Nucleus accumbens (tissue), 56 donors: ENCODE measurements at regions not wholly inside any gene's neighbourhood (a gene's known extent, or its start where the extent isn't known, plus 50 kb on each side); places are given as distances from the start of the nearest gene placed in this dataset.
"Not testable (repeated sequence)": the region's sequence is repeated elsewhere in the genome, so short reads cannot be mapped to it uniquely, and the experiment has no call there.

ENCODE experiments used
- DNase-seq, 56 donors: peaks; one replicate each; lab custom pipeline; 2025; lab: John Stamatoyannopoulos, UW

- DNase-seq, result no peak
Observed at GRCh38 chr1:79287982-79288381, 281.5 kb upstream of the ADGRL4 start.

GRCh38 chr1:79285667-79286066, 279.1 kb upstream of the ADGRL4 start:
- no peak for DNase-seq

GRCh38 chr1:79283451-79283850, 276.9 kb upstream of the ADGRL4 start:
- DNase-seq, result no peak

DNA sequence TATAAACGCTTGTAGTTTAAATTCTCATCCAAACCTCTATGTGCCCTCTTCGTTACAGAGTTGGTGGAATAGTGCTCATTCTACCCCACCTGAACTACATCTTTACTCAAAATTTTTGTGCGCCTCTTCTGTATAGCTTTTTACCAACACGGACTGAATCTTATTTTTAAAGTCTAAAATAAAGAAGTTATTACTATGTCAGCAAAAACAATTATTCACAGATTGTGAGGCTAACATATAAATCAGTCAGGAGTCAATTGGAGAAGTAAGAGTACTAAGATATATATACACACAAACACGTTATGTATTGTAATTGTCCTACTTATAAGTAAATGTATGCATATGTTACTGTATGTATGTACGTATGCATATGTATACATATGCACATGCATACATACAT, 274.9 kb upstream of the ADGRL4 start:
- DNase-seq, result no peak

- no peak for DNase-seq
Observed at GRCh38 chr1:79271759-79272158, 265.2 kb upstream of the ADGRL4 start.

- no peak for DNase-seq
Observed at GRCh38 chr1:79264975-79265818, 258.7 kb upstream of the ADGRL4 start.

- DNase-seq, result no peak
Observed at GRCh38 chr1:79264285-79264684, 257.8 kb upstream of the ADGRL4 start.

DNA sequence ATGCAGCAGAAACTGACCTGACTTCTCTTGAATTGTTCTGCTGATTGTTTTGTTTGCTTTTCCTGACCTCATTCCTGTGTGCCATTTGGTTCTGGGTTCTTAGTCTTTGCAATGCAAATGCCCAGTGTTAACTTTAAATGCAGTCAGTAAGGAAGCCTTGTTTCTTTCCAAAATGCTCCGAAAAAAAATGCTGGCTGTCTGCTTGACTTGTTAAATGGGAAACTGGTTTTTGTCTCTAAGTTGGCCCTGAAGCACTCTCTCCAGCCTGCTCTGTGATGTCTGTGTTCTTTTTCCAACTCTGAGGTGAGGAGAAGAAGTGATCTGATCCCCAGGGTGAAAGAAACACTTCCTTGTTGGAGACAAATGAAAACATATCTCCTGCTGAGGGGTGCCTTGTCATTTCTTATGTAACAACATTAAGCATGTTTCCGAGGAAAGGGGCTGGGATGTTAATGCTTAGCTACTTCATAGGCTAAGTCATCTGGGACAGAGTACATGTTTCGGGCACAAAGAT, 256.3 kb upstream of the ADGRL4 start:
- DNase-seq, result no peak

DNA sequence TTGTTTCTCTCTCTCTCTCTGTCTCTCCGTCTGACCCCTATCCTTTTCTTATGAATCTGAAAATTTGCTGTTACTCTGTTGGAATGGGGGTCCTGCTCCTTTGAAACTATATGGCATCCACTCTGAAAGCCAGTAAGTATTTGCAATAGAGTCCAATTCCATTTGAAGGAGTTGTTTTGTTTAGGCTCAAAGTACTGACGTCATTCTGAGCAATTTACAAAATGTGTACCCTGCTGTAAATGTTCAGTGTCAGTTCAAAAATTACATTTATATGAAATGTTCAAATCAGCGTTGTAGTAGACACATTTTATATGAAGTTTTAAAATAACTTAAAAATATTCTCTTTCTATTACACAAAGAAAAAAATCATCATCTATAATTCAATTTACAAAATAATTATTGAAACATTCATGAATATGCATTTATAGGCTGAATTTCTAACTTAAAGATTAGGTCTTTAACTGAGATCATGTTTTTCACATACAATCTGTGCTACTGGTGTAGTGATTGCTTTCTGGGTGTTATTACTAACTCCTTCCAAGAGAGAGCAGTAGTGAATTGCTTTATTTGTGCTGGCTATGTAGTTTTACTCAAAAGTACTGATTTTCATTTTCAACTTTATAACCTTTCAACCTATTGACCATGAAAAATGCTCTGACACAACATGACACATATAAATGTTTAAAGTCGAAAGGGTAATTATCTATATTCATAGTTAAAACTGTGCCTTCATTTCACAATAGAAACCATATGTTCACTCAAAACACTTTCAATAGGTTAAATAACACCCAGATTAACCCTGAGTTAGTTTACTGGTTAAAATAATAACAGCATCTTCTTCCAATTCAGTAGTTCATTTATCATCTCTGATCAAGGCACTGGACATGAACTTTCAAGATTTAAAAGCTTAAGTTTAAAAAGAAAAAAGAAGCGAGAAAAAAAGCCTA, 253.1 kb upstream of the ADGRL4 start:
- DNase-seq, result no peak

DNA sequence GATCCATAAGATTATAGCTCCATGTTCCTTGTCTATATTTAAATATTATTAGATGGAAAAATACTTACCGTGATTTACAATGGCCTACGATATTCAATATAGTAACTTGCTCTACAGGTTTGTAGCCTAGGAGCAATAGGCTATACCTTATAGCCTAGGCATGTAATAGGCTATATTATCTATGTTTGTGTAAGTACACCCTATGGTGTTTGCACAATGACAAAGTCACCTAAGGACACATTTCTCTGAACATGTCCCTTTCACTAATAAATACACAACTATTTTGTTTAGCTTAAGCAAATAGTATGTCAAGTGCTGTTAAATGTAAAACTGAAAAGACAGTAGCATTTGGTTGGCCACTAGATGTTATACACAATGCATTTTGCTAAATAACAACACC, 248.9 kb upstream of the ADGRL4 start:
- DNase-seq, result no peak

DNA sequence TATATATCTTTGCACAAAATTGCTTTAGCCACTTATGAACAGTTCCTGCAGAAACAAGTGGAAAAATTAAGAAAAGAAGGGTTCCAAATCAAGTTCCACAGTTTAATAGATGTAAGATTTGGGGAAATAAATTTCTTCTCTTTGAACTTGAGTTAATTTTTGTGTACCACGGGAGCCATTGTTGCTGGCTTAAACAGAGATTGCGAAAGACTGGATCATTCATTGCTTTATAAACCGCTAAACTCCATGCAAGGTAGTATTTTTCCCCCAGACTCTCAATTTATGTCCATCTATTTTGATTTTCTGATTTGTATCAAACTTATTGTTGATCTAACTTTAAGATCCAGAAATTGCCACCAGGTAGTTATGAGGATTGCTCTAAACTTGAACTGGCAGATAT, 246.1 kb upstream of the ADGRL4 start:
- DNase-seq, result no peak

GRCh38 chr1:79239840-79240239, 233.3 kb upstream of the ADGRL4 start:
- no peak for DNase-seq

GRCh38 chr1:79235301-79236002, 228.9 kb upstream of the ADGRL4 start:
- no peak for DNase-seq

DNA sequence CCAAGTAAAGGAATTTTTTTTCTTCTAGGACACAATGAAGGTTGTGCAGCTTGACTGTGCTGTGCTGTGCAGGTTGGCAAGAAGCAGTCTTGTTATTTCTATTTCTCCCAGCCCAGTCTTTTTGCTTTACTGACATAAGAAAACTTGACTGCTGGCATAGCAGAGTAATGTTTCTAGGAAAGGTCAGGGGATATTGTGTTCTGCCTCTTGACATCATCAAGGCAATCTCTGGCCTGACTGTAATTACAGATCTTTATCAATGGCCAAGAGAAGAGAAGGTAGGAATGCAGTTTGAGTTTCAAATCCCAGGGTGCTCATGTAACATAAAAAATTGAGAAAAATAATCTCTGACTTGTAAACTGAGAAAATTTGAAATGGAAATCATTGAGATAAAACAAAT, 226.3 kb upstream of the ADGRL4 start:
- no peak for DNase-seq

GRCh38 chr1:79230751-79231150, 224.2 kb upstream of the ADGRL4 start:
- DNase-seq, result not testable (repeated sequence)

DNA sequence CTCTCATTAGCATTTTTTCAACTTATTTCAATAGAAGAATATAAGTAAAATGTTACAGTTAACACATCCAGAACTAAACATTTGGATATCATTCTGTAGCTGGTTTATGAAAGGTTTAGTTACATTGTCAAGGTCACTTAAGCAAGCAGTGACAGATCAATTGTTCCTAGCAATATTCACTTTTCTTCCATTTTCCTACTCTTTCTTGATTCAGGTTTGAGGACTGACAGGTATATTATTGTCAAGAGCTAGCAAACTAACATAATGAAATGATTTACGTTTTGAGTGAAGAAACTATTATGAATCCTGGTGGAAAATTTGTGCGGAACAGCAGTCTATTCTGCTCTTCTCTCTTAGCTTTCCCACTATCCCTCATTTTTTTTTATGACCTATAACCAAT, 220.4 kb upstream of the ADGRL4 start:
- DNase-seq, result no peak

DNA sequence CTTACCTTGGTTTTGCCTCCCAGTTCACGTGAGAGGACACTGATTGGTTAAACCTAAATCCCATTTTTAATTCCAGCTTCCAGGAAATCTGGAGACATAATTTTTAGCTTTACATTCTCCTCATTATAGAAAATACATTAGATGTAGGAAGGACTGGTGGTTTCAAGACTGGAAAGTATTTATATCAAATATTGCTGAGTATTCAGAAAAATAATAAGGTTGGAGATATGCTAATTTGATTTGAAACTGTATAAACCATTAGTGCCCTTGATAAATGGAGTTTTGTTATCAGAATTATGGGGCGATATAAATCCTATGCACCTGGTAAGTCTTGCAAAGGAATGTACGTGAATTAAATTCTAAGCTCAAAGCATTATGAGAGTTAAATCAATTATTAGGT, 218.0 kb upstream of the ADGRL4 start:
- DNase-seq, result no peak

DNA sequence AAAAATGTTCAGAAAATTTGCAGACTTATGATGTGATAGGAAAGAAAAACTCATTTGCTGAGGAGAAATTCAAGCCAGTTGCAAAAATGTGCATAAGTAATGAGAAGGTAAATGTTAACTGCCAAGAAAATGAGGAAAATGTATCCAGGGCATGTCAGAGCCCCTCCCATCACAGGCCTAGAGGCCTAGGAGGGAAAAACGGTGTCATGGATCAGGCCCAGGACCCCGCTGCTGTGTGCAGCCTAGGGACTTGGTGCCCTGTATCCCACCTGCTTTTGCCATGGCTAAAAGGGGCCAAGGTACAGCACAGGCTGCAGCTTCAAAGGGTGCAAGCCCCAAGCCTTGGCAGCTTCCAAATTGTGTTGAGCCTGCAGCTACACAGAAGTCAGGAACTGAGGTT, 214.0 kb upstream of the ADGRL4 start:
- no peak for DNase-seq

DNA sequence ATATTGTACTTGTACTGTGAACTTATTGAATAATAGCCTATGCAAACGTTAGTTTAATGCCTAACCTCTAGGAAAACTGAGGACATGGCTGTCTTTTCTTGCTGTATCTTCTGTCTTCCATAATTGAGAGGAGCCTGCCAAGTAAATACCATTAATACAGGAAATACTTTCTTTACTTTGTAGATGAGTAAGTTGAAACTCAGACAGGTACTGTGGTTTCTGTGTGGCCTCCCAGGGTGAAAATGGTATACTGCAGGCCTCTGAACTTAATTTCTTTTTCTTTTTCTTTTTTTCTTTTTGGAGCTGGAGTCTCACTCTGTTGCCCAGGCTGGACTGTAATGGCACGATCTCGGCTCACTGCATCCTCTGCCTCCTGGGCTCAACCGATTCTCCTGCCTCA, 208.8 kb upstream of the ADGRL4 start:
- no peak for DNase-seq

- no peak for DNase-seq
Observed at GRCh38 chr1:79207786-79208185, 201.3 kb upstream of the ADGRL4 start.

GRCh38 chr1:79207331-79207730, 200.8 kb upstream of the ADGRL4 start:
- DNase-seq, result no peak
